GM12878 (cell line): ENCODE measurements at regions not wholly inside any gene's neighbourhood (a gene's known extent, or its start where the extent isn't known, plus 50 kb on each side); places are given as distances from the start of the nearest gene placed in this dataset.

Source experiments
- ATAC-seq: fragments of 200-7000 bp; cut with Tn5 transposase; 3 replicates; pipeline ENCODE4 v1.9.1; 2020; ENCODE audit warnings: mild to moderate bottlenecking, moderate library complexity
- BruUV-seq: library from RNA; stranded (reverse); fragments of 400-500 nt; replicated peaks from 2 replicates; lab custom pipeline; 2021; lab: Mats Ljungman, UMichigan
- CTCF ChIA-PET: fragments of 300-600 bp; sonication (Branson Sonifier 250); formaldehyde crosslinking; extraction: SDS; loops from one replicate; lab custom pipeline; 2021; ENCODE audit warnings: inconsistent platforms; lab: Yijun Ruan, JAX
- POLR2A ChIA-PET: fragments of 350-600 bp; formaldehyde crosslinking; extraction: SDS; loops from one replicate; lab custom pipeline; 2021; ENCODE audit warnings: inconsistent platforms; lab: Charles Lee
- RAD21 ChIA-PET: fragments of 300-600 bp; sonication (Branson Sonifier 250); formaldehyde crosslinking; loops from one replicate; lab custom pipeline; 2023; ENCODE audit warnings: antibody characterized with exemption; ENCODE audit not compliant: unreplicated experiment; lab: Charles Lee
- SMC1A ChIA-PET: fragments of 300-600 bp; sonication (Branson Sonifier 250); formaldehyde crosslinking; loops from one replicate; lab custom pipeline; 2023; ENCODE audit not compliant: unreplicated experiment, uncharacterized antibody; lab: Charles Lee
- DNase-seq: peaks from one replicate; pipeline ENCODE4 v3.0.0-alpha.2; 2011; ENCODE audit warnings: low read depth, low spot score
- FAIRE-seq: peaks from 3 replicates; lab custom pipeline; 2011; peaks lifted over from hg19 to GRCh38; lab: Jason Lieb, UNC
- H2AFZ ChIP-seq: 2 replicates; pipeline ENCODE4 v1.6.0; 2011; ENCODE audit warnings: low read depth, low read length, control low read depth; ENCODE audit not compliant: control insufficient read depth
- H3K27ac ChIP-seq: 2 replicates; pipeline ENCODE4 v1.5.1; 2011; ENCODE audit warnings: control low read depth; ENCODE audit not compliant: control insufficient read depth, insufficient read depth
- H3K27me3 ChIP-seq, 2 experiments: replicated peaks in 1 of 2; 2 replicates each; pipeline versions ENCODE4 v1.6.0 to v1.6.1; 2011; ENCODE audit warnings: low read length in 1 of 2; ENCODE audit not compliant: control insufficient read depth in 2 of 2, insufficient read depth in 2 of 2
- H3K36me3 ChIP-seq, 2 experiments: 2 replicates each; pipeline ENCODE4 v1.5.1; 2011; ENCODE audit warnings: low read length in 1 of 2; ENCODE audit not compliant: control insufficient read depth in 2 of 2, insufficient read depth in 2 of 2
- H3K4me1 ChIP-seq: 2 replicates; pipeline ENCODE4 v1.6.1; 2011; ENCODE audit warnings: mild to moderate bottlenecking, low read length, moderate library complexity, mixed read lengths; ENCODE audit not compliant: control insufficient read depth, insufficient read depth
- H3K4me2 ChIP-seq: 2 replicates; pipeline ENCODE4 v1.6.0; 2011; ENCODE audit warnings: control low read depth; ENCODE audit not compliant: control insufficient read depth, insufficient read depth
- H3K4me3 ChIP-seq: fragments of 200-600 bp; sonication (generic); 2 replicates; pipeline ENCODE4 v1.5.1; 2016
- H3K79me2 ChIP-seq: 2 replicates; pipeline ENCODE4 v1.6.0; 2011; ENCODE audit warnings: low read length; ENCODE audit not compliant: control insufficient read depth, insufficient read depth
- H3K9ac ChIP-seq: 2 replicates; pipeline ENCODE4 v1.8.0; 2011; ENCODE audit warnings: low read length, control low read depth, mixed read lengths; ENCODE audit not compliant: control insufficient read depth, insufficient read depth
- H3K9me3 ChIP-seq: replicated peaks from 3 replicates; pipeline ENCODE4 v1.5.1; 2011; ENCODE audit warnings: mild to moderate bottlenecking, low read length; ENCODE audit not compliant: control insufficient read depth, insufficient read depth
- H4K20me1 ChIP-seq: 2 replicates; pipeline ENCODE4 v1.6.0; 2011; ENCODE audit not compliant: control insufficient read depth, insufficient read depth
- EED ChIP-seq: sonication (generic); IDR thresholded peaks from 2 replicates; pipeline ENCODE4 v1.6.1; 2016; ENCODE audit warnings: antibody characterized with exemption, low read depth
- ETV6 ChIP-seq, 2 experiments: fragments of 450-650 bp in 1 of 2; IDR thresholded peaks in 1 of 2; conservative IDR thresholded peaks in 1 of 2; 2 replicates each; pipeline ENCODE4 v1.6.1; 2014; ENCODE audit warnings: antibody characterized with exemption in 1 of 2, borderline replicate concordance in 1 of 2, low read depth in 1 of 2, mild to moderate bottlenecking in 1 of 2, moderate library complexity in 1 of 2
- HDAC6 ChIP-seq: fragments of 200-600 bp; sonication (generic); IDR thresholded peaks from one replicate; pipeline ENCODE4 v1.8.0; 2017; ENCODE audit warnings: antibody characterized with exemption; ENCODE audit not compliant: unreplicated experiment
- KDM1A ChIP-seq: fragments of 200-600 bp; sonication (generic); IDR thresholded peaks from 2 replicates; pipeline ENCODE4 v1.6.1; 2016; ENCODE audit warnings: borderline replicate concordance
- SUZ12 ChIP-seq: fragments of 200-600 bp; sonication (generic); IDR thresholded peaks from one replicate; pipeline ENCODE4 v1.6.1; 2018; ENCODE audit warnings: antibody characterized with exemption, mild to moderate bottlenecking; ENCODE audit not compliant: unreplicated experiment
- TCF3 ChIP-seq: IDR thresholded peaks from 2 replicates; pipeline ENCODE4 v1.6.1; 2012; ENCODE audit warnings: low read depth, mild to moderate bottlenecking, low read length, borderline replicate concordance; ENCODE audit not compliant: insufficient read depth
- WGBS: methylation state at CpG from one replicate; pipeline ENCODE4 v1.1.6; 2016; ENCODE audit warnings: low lambda C conversion rate; ENCODE audit not compliant: insufficient replicate concordance, insufficient coverage; ENCODE audit errors: missing lambda C conversion rate; 5-methylcytosine and 5-hydroxymethylcytosine counted together
- in situ Hi-C: fragments of 300-500 bp; cut with MboI; formaldehyde crosslinking; loops from 9 replicates; pipeline ENCODE4 v1.14.3; 2018; ENCODE audit warnings: mixed read lengths
- intact Hi-C: fragments of 100-400 bp; cut with micrococcal nuclease; formaldehyde crosslinking; loops from one replicate; pipeline ENCODE4 v1.14.2; 2022; ENCODE audit not compliant: unreplicated experiment
- TF ChIP-seq, protein P1 (sequence below): IDR thresholded peaks from 2 replicates; pipeline ENCODE4 v1.6.1; 2011; ENCODE audit warnings: mild to moderate bottlenecking, low read depth, low read length, moderate library complexity; ENCODE audit not compliant: insufficient replicate concordance
- TF ChIP-seq, protein P2 (sequence below): fragments of 450-650 bp; IDR thresholded peaks from 2 replicates; pipeline ENCODE4 v1.6.1; 2017; ENCODE audit warnings: antibody characterized with exemption, mild to moderate bottlenecking, moderate library complexity
- TF ChIP-seq, protein P3 (sequence below): IDR thresholded peaks from 2 replicates; pipeline ENCODE4 v1.6.1; 2011; ENCODE audit warnings: borderline replicate concordance, low read depth, mild to moderate bottlenecking, moderate library complexity, mixed read lengths, low read length; ENCODE audit not compliant: insufficient read depth; ENCODE audit errors: extremely low read length

DNA sequence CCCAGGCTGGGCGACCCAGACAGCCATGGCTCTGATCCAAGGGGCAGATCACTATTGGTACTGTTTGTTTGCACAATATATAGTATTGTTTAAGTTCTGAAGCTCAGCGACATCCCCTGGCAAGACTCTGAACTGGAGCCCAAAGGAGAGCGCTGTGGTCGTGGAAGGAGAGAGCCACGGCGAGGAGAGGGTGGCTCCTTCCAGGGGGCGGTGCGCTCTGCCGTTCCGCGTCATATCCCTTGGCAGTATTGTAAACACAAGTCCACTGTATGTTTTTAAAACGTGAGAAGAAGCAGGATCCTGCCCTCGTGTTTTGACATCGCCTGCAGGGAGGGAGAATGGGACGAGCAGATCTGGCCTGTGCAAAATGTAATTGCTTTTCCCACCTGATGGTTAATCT, 185.5 kb downstream of the RAB28 start:
- SMC1A ChIA-PET: no interaction called here
- no TSS peak for BruUV-seq
- H3K36me3 ChIP-seq: no peaks in the 10 kb centered on the region
- DNase-seq (no peak), ATAC-seq (no peak), FAIRE-seq (no peak)
- RAD21 ChIA-PET: no interaction called here
- H4K20me1 ChIP-seq: no peaks in the 10 kb centered on the region
- in situ Hi-C loops (no loop called here), intact Hi-C loops (no loop called here)
- no peaks in the 10 kb centered on the region for H3K27me3 ChIP-seq
- no peak overlapping the region for H3K27ac ChIP-seq
- H2AFZ ChIP-seq: no peak overlapping the region
- WGBS: 70% methylated on average over 15 of the region's 15 CpGs
- no peaks in the 10 kb centered on the region for H3K4me1 ChIP-seq
- H3K4me3 ChIP-seq: no peak overlapping the region
- no peak overlapping the region for H3K9ac ChIP-seq
- no peak overlapping the region for H3K4me2 ChIP-seq
- CTCF ChIA-PET: no interaction called here
- H3K9me3 ChIP-seq: no peaks in the 10 kb centered on the region; the same call in 2 of the 3 replicates
- POLR2A ChIA-PET: no interaction called here
- no peaks in the 10 kb centered on the region for H3K79me2 ChIP-seq
- no peak for TF ChIP-seq SUZ12
- no peak for TF ChIP-seq TCF3
- TF ChIP-seq ETV6 (conservative IDR thresholded peaks at IDR 0.05 in 1 of 2, IDR thresholded peaks at IDR 0.05 in 1 of 2; ENCODE audit: borderline replicate concordance in 1 of 2, low read depth in 1 of 2): no peak
- TF ChIP-seq, protein P1, sequence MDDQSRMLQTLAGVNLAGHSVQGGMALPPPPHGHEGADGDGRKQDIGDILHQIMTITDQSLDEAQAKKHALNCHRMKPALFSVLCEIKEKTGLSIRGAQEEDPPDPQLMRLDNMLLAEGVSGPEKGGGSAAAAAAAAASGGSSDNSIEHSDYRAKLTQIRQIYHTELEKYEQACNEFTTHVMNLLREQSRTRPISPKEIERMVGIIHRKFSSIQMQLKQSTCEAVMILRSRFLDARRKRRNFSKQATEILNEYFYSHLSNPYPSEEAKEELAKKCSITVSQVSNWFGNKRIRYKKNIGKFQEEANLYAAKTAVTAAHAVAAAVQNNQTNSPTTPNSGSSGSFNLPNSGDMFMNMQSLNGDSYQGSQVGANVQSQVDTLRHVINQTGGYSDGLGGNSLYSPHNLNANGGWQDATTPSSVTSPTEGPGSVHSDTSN: no peak
- TF ChIP-seq EED: no peak
- TF ChIP-seq, protein P2, sequence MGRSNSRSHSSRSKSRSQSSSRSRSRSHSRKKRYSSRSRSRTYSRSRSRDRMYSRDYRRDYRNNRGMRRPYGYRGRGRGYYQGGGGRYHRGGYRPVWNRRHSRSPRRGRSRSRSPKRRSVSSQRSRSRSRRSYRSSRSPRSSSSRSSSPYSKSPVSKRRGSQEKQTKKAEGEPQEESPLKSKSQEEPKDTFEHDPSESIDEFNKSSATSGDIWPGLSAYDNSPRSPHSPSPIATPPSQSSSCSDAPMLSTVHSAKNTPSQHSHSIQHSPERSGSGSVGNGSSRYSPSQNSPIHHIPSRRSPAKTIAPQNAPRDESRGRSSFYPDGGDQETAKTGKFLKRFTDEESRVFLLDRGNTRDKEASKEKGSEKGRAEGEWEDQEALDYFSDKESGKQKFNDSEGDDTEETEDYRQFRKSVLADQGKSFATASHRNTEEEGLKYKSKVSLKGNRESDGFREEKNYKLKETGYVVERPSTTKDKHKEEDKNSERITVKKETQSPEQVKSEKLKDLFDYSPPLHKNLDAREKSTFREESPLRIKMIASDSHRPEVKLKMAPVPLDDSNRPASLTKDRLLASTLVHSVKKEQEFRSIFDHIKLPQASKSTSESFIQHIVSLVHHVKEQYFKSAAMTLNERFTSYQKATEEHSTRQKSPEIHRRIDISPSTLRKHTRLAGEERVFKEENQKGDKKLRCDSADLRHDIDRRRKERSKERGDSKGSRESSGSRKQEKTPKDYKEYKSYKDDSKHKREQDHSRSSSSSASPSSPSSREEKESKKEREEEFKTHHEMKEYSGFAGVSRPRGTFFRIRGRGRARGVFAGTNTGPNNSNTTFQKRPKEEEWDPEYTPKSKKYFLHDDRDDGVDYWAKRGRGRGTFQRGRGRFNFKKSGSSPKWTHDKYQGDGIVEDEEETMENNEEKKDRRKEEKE: no peak
- TF ChIP-seq HDAC6: no peak
- TF ChIP-seq, protein P3, sequence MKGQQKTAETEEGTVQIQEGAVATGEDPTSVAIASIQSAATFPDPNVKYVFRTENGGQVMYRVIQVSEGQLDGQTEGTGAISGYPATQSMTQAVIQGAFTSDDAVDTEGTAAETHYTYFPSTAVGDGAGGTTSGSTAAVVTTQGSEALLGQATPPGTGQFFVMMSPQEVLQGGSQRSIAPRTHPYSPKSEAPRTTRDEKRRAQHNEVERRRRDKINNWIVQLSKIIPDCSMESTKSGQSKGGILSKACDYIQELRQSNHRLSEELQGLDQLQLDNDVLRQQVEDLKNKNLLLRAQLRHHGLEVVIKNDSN: no peak
- TF ChIP-seq KDM1A: no peak
